ENCODE measurements at regions not wholly inside any gene's neighbourhood (a gene's known extent, or its start where the extent isn't known, plus 50 kb on each side); places are given as distances from the start of the nearest gene placed in this dataset.
"Not testable (repeated sequence)": the region's sequence is repeated elsewhere in the genome, so short reads cannot be mapped to it uniquely, and the experiment has no call there.

- Histone ChIP-seq H3K79me2 (ENCODE audit: control insufficient read depth, low read length) (no peaks in the 10 kb centered on the region), H3K9me2 (replicated peaks; ENCODE audit: control insufficient read depth, low read length) (no peaks in the 10 kb centered on the region), H3K27ac (ENCODE audit: low read depth, low read length) (no peak overlapping the region), H4K20me1 (ENCODE audit: control insufficient read depth, insufficient read depth, low read depth, low read length) (no peaks in the 10 kb centered on the region), H3K4me1 (ENCODE audit: control insufficient read depth, low read length) (no peaks in the 10 kb centered on the region), H3K4me2 (ENCODE audit: low read length) (no peak overlapping the region), H3K36me3 (ENCODE audit: control insufficient read depth, low read length) (no peaks in the 10 kb centered on the region), H3F3A (ENCODE audit: control insufficient read depth, insufficient read depth) (no peaks in the 10 kb centered on the region), H3K27me3 (ENCODE audit: control insufficient read depth, low read length) (peaks cover 20% of the 10 kb centered on the region), H3K4me3 (ENCODE audit: low read length) (no peak overlapping the region), H3K9me3 (ENCODE audit: control insufficient read depth, insufficient read depth, low read length) (no peaks in the 10 kb centered on the region)
- TF ChIP-seq EZH2phosphoT487 (IDR thresholded peaks at IDR 0.05; ENCODE audit: borderline replicate concordance, low read length), result no peak
- TF ChIP-seq, protein P1, sequence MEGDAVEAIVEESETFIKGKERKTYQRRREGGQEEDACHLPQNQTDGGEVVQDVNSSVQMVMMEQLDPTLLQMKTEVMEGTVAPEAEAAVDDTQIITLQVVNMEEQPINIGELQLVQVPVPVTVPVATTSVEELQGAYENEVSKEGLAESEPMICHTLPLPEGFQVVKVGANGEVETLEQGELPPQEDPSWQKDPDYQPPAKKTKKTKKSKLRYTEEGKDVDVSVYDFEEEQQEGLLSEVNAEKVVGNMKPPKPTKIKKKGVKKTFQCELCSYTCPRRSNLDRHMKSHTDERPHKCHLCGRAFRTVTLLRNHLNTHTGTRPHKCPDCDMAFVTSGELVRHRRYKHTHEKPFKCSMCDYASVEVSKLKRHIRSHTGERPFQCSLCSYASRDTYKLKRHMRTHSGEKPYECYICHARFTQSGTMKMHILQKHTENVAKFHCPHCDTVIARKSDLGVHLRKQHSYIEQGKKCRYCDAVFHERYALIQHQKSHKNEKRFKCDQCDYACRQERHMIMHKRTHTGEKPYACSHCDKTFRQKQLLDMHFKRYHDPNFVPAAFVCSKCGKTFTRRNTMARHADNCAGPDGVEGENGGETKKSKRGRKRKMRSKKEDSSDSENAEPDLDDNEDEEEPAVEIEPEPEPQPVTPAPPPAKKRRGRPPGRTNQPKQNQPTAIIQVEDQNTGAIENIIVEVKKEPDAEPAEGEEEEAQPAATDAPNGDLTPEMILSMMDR (IDR thresholded peaks at IDR 0.05; ENCODE audit: low read depth, low read length, poor library complexity, severe bottlenecking), result no peak
Measured at GRCh38 chr18:22827216-22827615, 105.9 kb upstream of the RBBP8 start.

- H3F3A ChIP-seq (ENCODE audit: control insufficient read depth, insufficient read depth), result no peaks in the 10 kb centered on the region
- H3K79me2 ChIP-seq (ENCODE audit: control insufficient read depth, low read length), result no peaks in the 10 kb centered on the region
- H3K4me1 ChIP-seq (ENCODE audit: control insufficient read depth, low read length), result no peaks in the 10 kb centered on the region
- no peaks in the 10 kb centered on the region for H3K36me3 ChIP-seq (ENCODE audit: control insufficient read depth, low read length)
- peaks cover 15% of the 10 kb centered on the region for H3K27me3 ChIP-seq (ENCODE audit: control insufficient read depth, low read length)
- no peaks in the 10 kb centered on the region for H3K9me3 ChIP-seq (ENCODE audit: control insufficient read depth, insufficient read depth, low read length)
- no peaks in the 10 kb centered on the region for H4K20me1 ChIP-seq (ENCODE audit: control insufficient read depth, insufficient read depth, low read depth, low read length)
- no peak overlapping the region for H3K27ac ChIP-seq (ENCODE audit: low read depth, low read length)
- H3K4me2 ChIP-seq (ENCODE audit: low read length), result no peak overlapping the region
- no peak overlapping the region for H3K4me3 ChIP-seq (ENCODE audit: low read length)
- TF ChIP-seq EZH2phosphoT487 (IDR thresholded peaks at IDR 0.05; ENCODE audit: borderline replicate concordance, low read length), result no peak
- TF ChIP-seq, protein P1 (IDR thresholded peaks at IDR 0.05; ENCODE audit: low read depth, low read length, poor library complexity, severe bottlenecking), result no peak
- H3K9me2 ChIP-seq (replicated peaks; ENCODE audit: control insufficient read depth, low read length), result no peaks in the 10 kb centered on the region
Measured at GRCh38 chr18:22827741-22828140, 105.4 kb upstream of the RBBP8 start.

- no peak overlapping the region for H3K27ac ChIP-seq (ENCODE audit: low read depth, low read length)
- no peak overlapping the region for H3K4me3 ChIP-seq (ENCODE audit: low read length)
- H3K79me2 ChIP-seq (ENCODE audit: control insufficient read depth, low read length), result no peaks in the 10 kb centered on the region
Measured at GRCh38 chr18:22828171-22828570, 105.0 kb upstream of the RBBP8 start.

GRCh38 chr18:22828583-22828982, 104.5 kb upstream of the RBBP8 start:
- not testable (repeated sequence) for H3K27me3 ChIP-seq (ENCODE audit: control insufficient read depth, low read length); H3K27ac ChIP-seq (ENCODE audit: low read depth, low read length); H3K9me3 ChIP-seq (ENCODE audit: control insufficient read depth, insufficient read depth, low read length); H3K79me2 ChIP-seq (ENCODE audit: control insufficient read depth, low read length); H3F3A ChIP-seq (ENCODE audit: control insufficient read depth, insufficient read depth); H3K36me3 ChIP-seq (ENCODE audit: control insufficient read depth, low read length); H4K20me1 ChIP-seq (ENCODE audit: control insufficient read depth, insufficient read depth, low read depth, low read length); H3K4me1 ChIP-seq (ENCODE audit: control insufficient read depth, low read length); H3K4me2 ChIP-seq (ENCODE audit: low read length); H3K9me2 ChIP-seq (replicated peaks; ENCODE audit: control insufficient read depth, low read length); H3K4me3 ChIP-seq (ENCODE audit: low read length)

More at GRCh38 chr18:22828171-22828570, 105.0 kb upstream of the RBBP8 start:
- no peaks in the 10 kb centered on the region for H3K4me1 ChIP-seq (ENCODE audit: control insufficient read depth, low read length)
- no peaks in the 10 kb centered on the region for H3K9me2 ChIP-seq (replicated peaks; ENCODE audit: control insufficient read depth, low read length)
- H3K4me2 ChIP-seq (ENCODE audit: low read length), result no peak overlapping the region
- H3K27me3 ChIP-seq (ENCODE audit: control insufficient read depth, low read length), result peaks cover 10% of the 10 kb centered on the region
- TF ChIP-seq EZH2phosphoT487 (IDR thresholded peaks at IDR 0.05; ENCODE audit: borderline replicate concordance, low read length), result no peak
- TF ChIP-seq, protein P1 (IDR thresholded peaks at IDR 0.05; ENCODE audit: low read depth, low read length, poor library complexity, severe bottlenecking), result no peak
- H3K36me3 ChIP-seq (ENCODE audit: control insufficient read depth, low read length), result no peaks in the 10 kb centered on the region
- no peaks in the 10 kb centered on the region for H3K9me3 ChIP-seq (ENCODE audit: control insufficient read depth, insufficient read depth, low read length)
- H4K20me1 ChIP-seq (ENCODE audit: control insufficient read depth, insufficient read depth, low read depth, low read length), result no peaks in the 10 kb centered on the region
- H3F3A ChIP-seq (ENCODE audit: control insufficient read depth, insufficient read depth), result no peaks in the 10 kb centered on the region

Measured in DOHH2 (cell line).